ENCODE measurements at regions not wholly inside any gene's neighbourhood (a gene's known extent, or its start where the extent isn't known, plus 50 kb on each side); places are given as distances from the start of the nearest gene placed in this dataset.

- Histone ChIP-seq H3K9ac (ENCODE audit: low read depth, low read length) (no peak overlapping the region), H3K4me2 (ENCODE audit: insufficient read depth, low read length) (no peak overlapping the region), H4K20me1 (ENCODE audit: insufficient read depth, low read length) (no peaks in the 10 kb centered on the region), H3K4me3 (ENCODE audit: low read depth in 1 of 2, low read length in 2 of 2) (no peak overlapping the region), H3K4me1 (ENCODE audit: insufficient read depth, low read length) (no peaks in the 10 kb centered on the region), H3K9me3 (ENCODE audit: insufficient read depth, low read length, severe bottlenecking) (no peaks in the 10 kb centered on the region), H3K27ac (ENCODE audit: low read length) (no peak overlapping the region), H2AFZ (ENCODE audit: low read depth, low read length) (no peak overlapping the region), H3K27me3 (ENCODE audit: insufficient read depth, low read length, poor library complexity) (no peaks in the 10 kb centered on the region), H3K79me2 (ENCODE audit: insufficient read depth, low read length) (no peaks in the 10 kb centered on the region), H3K36me3 (ENCODE audit: insufficient read depth, low read length) (no peaks in the 10 kb centered on the region)
- DNase-seq (no peak), ATAC-seq (ENCODE audit: insufficient read depth, low read depth) (no peak)
- no peak for TF ChIP-seq CTCF (IDR thresholded peaks at IDR 0.05; ENCODE audit: borderline replicate concordance, extremely low read depth, low read length, poor library complexity, severe bottlenecking)
- no peak for TF ChIP-seq EZH2 (IDR thresholded peaks at IDR 0.05; ENCODE audit: borderline replicate concordance, low read depth, low read length, severe bottlenecking)
Measured at GRCh38 chr10:42972946-42973345, 103.9 kb upstream of the RET start.

GRCh38 chr10:42973411-42973810, 103.5 kb upstream of the RET start:
- Histone ChIP-seq H3K9me3 (ENCODE audit: insufficient read depth, low read length, severe bottlenecking) (no peaks in the 10 kb centered on the region), H3K27ac (ENCODE audit: low read length) (no peak overlapping the region), H3K27me3 (ENCODE audit: insufficient read depth, low read length, poor library complexity) (no peaks in the 10 kb centered on the region), H3K79me2 (ENCODE audit: insufficient read depth, low read length) (no peaks in the 10 kb centered on the region), H3K4me2 (ENCODE audit: insufficient read depth, low read length) (no peak overlapping the region), H3K4me3 (ENCODE audit: low read depth in 1 of 2, low read length in 2 of 2) (no peak overlapping the region), H3K9ac (ENCODE audit: low read depth, low read length) (no peak overlapping the region), H3K4me1 (ENCODE audit: insufficient read depth, low read length) (no peaks in the 10 kb centered on the region), H3K36me3 (ENCODE audit: insufficient read depth, low read length) (no peaks in the 10 kb centered on the region), H4K20me1 (ENCODE audit: insufficient read depth, low read length) (no peaks in the 10 kb centered on the region), H2AFZ (ENCODE audit: low read depth, low read length) (no peak overlapping the region)
- ATAC-seq (ENCODE audit: insufficient read depth, low read depth) = no peak
- no peak for DNase-seq
- TF ChIP-seq EZH2 (IDR thresholded peaks at IDR 0.05; ENCODE audit: borderline replicate concordance, low read depth, low read length, severe bottlenecking) (no peak), CTCF (IDR thresholded peaks at IDR 0.05; ENCODE audit: borderline replicate concordance, extremely low read depth, low read length, poor library complexity, severe bottlenecking) (no peak)

- DNase-seq (no peak), ATAC-seq (ENCODE audit: insufficient read depth, low read depth) (no peak)
- Histone ChIP-seq H2AFZ (ENCODE audit: low read depth, low read length) (no peak overlapping the region), H3K4me1 (ENCODE audit: insufficient read depth, low read length) (no peaks in the 10 kb centered on the region), H4K20me1 (ENCODE audit: insufficient read depth, low read length) (no peaks in the 10 kb centered on the region), H3K36me3 (ENCODE audit: insufficient read depth, low read length) (no peaks in the 10 kb centered on the region), H3K27me3 (ENCODE audit: insufficient read depth, low read length, poor library complexity) (no peaks in the 10 kb centered on the region), H3K9me3 (ENCODE audit: insufficient read depth, low read length, severe bottlenecking) (no peaks in the 10 kb centered on the region), H3K79me2 (ENCODE audit: insufficient read depth, low read length) (no peaks in the 10 kb centered on the region), H3K4me2 (ENCODE audit: insufficient read depth, low read length) (no peak overlapping the region), H3K4me3 (ENCODE audit: low read depth in 1 of 2, low read length in 2 of 2) (no peak overlapping the region), H3K27ac (ENCODE audit: low read length) (no peak overlapping the region), H3K9ac (ENCODE audit: low read depth, low read length) (no peak overlapping the region)
- TF ChIP-seq EZH2 (IDR thresholded peaks at IDR 0.05; ENCODE audit: borderline replicate concordance, low read depth, low read length, severe bottlenecking) = no peak
- no peak for TF ChIP-seq CTCF (IDR thresholded peaks at IDR 0.05; ENCODE audit: borderline replicate concordance, extremely low read depth, low read length, poor library complexity, severe bottlenecking)
Measured at GRCh38 chr10:42973870-42974692, 102.8 kb upstream of the RET start.

All from DND-41 (cell line).